ENCODE measurements at regions not wholly inside any gene's neighbourhood (a gene's known extent, or its start where the extent isn't known, plus 50 kb on each side); places are given as distances from the start of the nearest gene placed in this dataset.

GRCh38 chr6:156174031-156174890 is 602.9 kb upstream of the ARID1B start:
- no peak for DNase-seq

GRCh38 chr6:156169371-156169770 is 607.8 kb upstream of the ARID1B start:
- no peak for DNase-seq

DNA sequence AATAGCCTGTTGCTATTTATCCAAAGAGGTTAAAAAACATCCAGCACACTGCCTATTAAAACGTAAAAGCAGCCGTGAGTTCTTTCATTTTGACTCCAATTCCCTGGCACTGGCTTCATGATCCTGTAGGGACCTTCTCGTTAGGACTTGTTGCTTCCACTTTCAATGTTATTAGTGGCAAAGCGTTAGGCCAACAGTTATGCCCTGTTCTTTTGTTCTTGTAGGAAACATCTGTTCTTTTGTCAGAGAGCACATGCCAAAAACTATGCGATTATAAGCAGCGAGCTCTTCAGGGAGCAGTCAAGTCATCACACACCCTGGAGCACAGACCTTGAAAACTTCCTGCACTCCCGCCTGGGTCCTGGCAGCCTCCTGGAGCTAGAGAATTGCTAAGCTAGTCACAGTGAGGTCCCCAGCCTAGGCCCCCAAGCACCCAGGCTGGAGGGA is 609.5 kb upstream of the ARID1B start:
- no peak for DNase-seq

- no peak for DNase-seq
Measured at GRCh38 chr6:156167016-156167624, 610.1 kb upstream of the ARID1B start.

DNA sequence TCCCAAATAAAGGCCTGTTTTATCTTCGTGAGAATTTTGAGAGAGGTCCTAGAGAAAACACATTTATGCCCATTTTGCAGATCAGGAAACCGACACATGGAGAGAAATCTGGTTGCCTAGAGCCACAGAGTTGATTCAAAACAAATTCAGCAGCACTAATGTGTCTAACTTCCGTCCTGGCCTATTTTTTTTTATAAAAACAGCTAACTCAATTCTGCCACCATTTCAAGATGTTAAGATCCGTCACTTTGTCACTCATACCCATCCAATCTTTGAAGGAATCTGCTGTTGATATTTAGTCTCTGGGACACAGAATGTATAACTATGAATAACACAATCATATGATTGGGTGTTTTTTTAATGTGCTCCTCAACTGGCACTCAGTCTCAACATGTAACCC is 611.1 kb upstream of the ARID1B start:
- no peak for DNase-seq

DNA sequence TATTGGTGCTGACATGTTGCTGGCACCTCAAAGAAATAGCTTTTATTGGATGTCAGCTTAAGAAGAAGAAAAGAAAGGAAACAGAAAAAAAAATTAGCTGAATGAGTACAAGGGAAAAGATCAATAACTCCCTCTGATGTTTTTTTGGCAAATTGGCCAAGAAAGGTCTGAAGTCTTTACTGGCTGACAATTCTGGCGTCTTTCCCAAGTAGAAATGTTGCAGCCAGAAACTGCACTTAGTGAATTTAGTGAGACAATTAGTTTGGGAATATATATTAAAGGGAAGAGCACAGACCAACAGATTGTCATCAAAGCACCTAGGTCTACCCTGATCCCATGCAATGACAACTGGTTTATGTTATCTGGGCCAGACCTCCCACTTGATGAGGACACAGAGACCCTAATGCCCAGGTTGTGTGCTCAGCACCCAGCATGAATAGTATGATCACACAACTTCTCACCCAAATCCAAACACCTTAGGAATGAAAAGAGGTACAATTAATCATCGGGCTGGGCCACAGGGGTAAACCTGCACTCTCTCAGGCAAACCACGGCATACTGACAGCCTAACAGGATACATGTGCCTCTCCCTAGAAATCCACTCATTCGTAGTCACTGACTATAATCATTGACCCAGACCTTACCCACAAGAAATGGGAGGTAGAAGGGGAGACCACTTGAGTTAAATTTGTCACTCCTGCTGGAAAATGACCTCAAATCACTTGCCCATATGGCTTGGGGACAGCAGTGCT is 612.3 kb upstream of the ARID1B start:
- DNase-seq: no peak

DNA sequence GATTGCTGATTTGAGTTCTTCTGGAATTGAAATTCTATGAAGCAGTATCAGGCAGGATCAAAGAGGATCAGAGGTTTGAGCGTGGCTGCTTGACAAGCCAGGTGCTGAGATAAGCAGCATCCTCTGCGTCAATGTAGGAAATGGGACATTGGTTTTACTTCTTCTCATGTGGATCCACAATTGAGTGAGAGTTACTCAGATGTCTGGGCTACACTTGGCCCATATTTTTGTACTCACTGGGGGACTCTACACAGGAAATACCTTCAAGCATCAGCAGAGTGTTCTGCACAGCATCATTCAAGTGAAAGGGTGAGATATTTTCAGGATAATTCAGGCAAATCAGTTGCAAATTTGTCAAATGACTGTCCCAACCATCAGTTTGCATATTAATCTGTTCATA is 613.9 kb upstream of the ARID1B start:
- no peak for DNase-seq

GRCh38 chr6:156161471-156161870 is 615.7 kb upstream of the ARID1B start:
- no peak for DNase-seq

GRCh38 chr6:156160795-156161165 is 616.4 kb upstream of the ARID1B start:
- DNase-seq: no peak

- no peak for DNase-seq
Measured at GRCh38 chr6:156160007-156160794, 617.0 kb upstream of the ARID1B start.

GRCh38 chr6:156154896-156155295 is 622.3 kb upstream of the ARID1B start:
- DNase-seq: no peak

GRCh38 chr6:156150391-156150790 is 626.8 kb upstream of the ARID1B start:
- no peak for DNase-seq

DNA sequence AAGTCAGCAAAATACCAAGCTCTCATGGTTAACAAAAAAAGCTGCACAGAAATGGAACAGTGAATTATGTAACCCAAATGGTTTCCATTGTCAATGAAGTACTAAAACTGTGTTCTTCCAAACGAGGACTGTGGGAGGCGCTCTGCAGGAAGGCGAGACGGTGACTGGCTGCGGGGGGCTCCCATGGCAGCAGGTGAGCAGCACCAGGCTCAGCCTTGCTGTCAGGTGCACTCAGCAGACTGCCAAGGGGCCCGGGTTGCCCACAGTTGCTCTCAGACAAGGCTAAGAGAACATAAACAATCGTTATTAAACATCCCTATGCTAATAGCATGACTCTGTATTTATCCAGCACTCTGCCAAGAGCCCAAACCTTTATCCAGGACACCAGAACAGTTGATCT is 630.3 kb upstream of the ARID1B start:
- no peak for DNase-seq

GRCh38 chr6:156131221-156131903 is 645.8 kb upstream of the ARID1B start:
- no peak for DNase-seq

GRCh38 chr6:156126535-156126934 is 650.6 kb upstream of the ARID1B start:
- no peak for DNase-seq

DNA sequence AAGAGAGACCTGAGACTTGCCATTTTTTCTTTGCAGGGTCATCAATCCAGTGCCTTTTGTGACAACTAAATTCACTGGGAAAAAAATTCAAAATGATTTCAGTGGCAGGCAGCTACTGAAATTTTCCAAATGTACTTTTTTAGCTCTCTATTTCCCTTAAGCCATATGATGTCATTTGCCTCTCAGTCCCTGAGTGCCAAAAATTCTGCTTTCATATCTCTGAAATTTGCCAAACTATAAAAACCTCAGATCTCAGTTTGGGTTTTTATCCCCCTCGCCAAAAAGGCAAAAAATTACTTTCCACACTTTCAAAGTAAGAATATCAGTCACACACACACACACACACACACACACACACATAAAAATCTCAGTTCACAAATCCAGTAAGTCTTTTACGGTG is 651.3 kb upstream of the ARID1B start:
- DNase-seq: no peak

DNA sequence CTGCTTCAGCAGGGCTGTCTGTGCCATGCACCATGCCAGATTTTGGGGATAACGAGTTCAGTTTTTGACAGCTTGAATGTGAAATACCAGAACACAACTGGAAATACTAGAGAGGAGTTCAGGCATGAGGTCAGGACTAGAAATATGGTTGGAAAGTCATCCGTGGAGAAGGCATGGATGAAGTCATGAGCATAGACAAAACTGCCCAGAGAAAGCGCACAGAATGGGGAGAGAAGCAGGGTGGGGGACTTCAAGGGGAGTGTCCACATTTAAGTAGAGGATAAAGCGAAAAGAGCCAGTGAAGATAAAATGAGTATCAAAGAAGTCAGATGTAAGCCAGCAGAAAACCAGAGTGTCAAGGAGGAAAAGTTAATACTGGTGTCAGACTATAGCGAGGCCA is 653.4 kb upstream of the ARID1B start:
- DNase-seq: no peak

- DNase-seq: no peak
Measured at GRCh38 chr6:156121973-156122372, 655.2 kb upstream of the ARID1B start.

DNA sequence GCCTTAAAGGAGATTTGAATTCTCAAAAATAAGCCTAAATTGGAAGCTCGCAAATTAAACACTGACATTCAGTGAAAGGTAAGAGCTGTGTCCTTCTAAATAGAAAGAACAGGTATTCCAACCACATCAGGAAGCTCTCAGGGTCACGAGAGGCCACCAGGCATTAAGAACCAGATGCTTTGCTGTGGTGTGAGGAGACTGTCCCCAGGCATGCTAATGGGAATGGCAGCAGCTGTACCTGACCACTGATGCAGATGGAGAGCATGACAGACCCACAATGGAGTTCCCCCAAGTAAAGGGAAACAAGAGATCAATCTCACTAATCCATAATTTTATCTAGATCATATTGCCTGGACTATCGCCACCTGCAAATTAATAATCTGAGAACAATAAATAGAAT is 658.9 kb upstream of the NOX3 start:
- no peak for DNase-seq

DNA sequence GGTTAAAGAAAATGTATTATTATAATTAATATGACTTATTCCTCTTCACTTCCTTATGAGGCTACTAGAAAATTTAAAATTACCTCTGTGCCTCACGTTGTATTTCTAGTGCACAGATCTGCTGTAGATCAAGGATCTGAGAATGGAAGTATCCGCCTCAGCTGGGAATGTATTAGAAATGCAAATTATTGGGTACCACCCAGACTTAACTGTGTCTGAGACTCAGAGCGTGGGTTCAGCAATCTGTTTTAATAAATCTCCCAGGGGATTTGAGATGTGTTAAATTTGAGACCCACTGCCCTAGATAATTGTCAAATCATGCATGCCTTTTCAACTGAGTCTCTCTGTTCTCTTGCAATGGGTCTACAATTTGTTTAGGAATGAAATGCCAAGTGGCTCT is 658.0 kb upstream of the NOX3 start:
- no peak for DNase-seq

GRCh38 chr6:156111913-156112312 is 656.3 kb upstream of the NOX3 start:
- no peak for DNase-seq

GRCh38 chr6:156110249-156110648 is 654.6 kb upstream of the NOX3 start:
- DNase-seq: no peak
